Activated CD4-positive, CD25-positive, alpha-beta regulatory T cell (primary cell): ENCODE measurements at regions not wholly inside any gene's neighbourhood (a gene's known extent, or its start where the extent isn't known, plus 50 kb on each side); places are given as distances from the start of the nearest gene placed in this dataset.
"Not testable (repeated sequence)": the region's sequence is repeated elsewhere in the genome, so short reads cannot be mapped to it uniquely, and the experiment has no call there.

Experiments
- DNase-seq, 4 experiments: peaks; one replicate each; lab custom pipeline; 2025; lab: John Stamatoyannopoulos, UW

GRCh38 chr20:53693262-53693871, 99.7 kb upstream of the ZNF217 start:
- DNase-seq, result no peak

GRCh38 chr20:53692465-53693067, 98.9 kb upstream of the ZNF217 start:
- no peak for DNase-seq

DNA sequence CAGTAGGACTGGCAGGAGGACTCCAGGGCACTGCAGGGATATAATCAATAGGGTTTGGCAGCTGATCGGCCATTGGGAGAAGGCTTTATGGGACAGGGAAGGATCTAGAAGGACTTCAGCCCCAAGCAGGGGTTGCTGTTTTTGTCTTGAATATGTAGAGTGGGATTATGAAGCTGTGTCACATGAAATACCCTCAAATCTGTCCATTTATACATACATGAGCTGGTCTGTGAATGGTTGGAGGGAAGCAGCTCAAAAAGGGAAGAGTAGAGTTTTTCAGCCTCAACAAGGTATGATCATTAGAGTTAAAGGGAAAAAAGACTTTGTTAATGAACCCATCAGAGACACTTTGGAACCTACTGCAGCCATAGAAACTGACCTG, 98.2 kb upstream of the ZNF217 start:
- DNase-seq, result no peak

DNA sequence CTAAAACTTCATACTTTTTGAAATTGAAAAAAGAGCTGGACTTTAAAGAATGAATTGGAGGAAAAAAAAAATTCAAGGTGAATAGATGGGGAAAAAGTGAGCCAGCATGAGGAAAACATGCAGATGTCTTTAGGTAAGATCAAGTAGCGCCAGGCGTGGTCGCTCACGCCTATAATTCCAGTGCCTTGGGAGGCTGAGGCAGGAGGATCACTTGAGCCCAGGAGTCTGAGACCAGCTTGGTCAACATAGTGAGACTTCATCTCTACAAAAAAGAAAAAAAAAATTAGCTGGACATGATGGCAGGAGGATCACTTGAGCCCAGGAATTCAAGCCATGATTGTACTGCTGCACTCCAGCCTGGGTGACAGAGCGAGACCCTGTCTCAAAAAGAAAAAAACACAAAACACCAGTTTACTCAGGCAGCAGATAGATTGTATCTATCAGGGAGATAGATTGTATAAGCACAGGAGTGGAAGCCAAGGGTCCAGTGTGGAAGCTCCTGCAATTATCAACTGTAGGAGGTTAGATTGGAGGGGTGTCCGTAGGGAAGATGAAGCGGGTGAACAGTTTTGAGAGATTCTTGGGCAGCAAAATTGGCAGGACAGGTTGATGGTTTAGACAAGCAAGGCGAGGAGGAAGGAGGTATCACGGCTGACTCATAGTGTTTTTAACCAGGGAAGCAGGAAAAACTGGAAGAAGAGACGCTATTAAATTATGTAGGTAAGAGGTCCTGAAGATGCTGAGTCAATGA, 97.6 kb upstream of the ZNF217 start:
- no peak for DNase-seq

DNA sequence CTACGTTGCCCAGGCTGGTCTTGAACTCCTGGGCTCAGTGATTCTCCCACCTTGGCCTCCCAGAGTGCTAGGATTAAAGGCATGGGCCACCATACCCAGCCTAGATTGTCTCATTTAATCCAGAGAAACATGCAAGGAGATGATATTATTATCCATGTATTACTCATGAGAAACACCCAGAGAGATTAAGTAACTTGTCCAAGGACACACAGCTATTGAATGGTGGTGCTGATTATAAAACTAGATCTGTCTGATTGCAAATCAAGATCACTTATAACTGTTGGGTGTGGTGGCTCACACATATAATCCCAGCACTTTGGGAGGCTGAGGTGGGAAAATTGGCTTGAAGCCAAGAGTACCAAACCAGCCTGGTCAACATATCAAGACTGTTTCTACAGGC, 94.4 kb upstream of the ZNF217 start:
- no peak for DNase-seq

GRCh38 chr20:53685070-53685595, 91.5 kb upstream of the ZNF217 start:
- DNase-seq, result no peak

DNA sequence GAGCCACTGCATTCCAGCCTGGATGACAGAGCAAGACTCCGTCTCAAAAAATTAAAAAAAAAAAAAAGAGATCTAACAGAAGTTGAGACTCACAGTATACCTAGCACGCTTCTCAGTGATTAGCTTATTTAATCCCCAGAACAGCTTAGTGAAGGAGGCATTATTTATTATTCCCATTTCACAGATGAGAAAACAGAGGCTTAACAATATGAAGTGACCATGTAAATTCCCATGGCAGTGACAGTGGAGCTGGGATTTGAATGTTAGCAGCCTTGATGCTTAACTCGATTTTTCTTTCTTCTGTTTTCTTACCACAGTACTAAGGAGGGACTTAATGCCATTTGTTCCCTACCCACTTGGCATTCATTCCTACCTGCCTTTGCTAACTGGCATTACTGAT, 89.9 kb upstream of the ZNF217 start:
- no peak for DNase-seq

DNA sequence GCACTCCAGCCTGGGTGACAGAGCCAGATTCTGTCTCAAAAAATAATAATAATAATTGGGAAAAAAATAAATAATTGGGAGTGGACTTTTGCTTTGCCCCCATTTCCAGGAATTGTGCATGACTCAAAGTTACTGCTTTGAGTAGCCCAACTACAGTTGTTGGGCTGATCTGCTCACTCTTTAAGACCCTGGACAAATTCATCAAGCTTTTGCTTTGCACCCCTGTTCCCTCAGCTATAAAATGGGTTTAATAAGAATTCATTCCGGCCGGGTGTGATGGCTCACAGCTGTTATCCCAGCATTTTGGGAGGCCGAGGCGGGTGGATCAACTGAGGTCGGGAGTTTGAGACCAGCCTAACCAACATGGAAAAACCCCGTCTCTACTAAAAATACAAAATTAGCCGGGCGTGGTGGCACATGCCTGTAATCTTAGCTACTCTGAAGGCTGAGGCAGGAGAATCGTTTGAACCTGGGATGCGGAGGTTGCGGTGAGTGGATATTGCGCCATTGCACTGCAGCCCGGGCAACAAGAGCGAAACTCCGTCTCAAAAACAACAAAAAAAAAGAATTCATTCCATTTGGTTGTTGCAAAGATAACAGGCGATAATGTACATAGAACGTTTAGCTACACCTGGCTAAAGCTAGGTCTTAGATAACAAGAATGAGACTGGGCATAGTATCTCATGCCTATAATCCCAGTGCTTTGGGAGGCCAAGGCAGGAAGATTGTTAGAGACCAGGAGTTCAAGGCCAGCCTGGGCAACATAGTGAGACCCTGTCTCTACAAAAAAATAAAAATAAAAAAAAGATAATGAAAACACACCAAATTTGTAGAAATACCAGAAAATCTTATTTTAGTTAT, 87.9 kb upstream of the ZNF217 start:
- DNase-seq, result no peak

- DNase-seq, result no peak
Observed at GRCh38 chr20:53679597-53680309, 86.1 kb upstream of the ZNF217 start.

DNA sequence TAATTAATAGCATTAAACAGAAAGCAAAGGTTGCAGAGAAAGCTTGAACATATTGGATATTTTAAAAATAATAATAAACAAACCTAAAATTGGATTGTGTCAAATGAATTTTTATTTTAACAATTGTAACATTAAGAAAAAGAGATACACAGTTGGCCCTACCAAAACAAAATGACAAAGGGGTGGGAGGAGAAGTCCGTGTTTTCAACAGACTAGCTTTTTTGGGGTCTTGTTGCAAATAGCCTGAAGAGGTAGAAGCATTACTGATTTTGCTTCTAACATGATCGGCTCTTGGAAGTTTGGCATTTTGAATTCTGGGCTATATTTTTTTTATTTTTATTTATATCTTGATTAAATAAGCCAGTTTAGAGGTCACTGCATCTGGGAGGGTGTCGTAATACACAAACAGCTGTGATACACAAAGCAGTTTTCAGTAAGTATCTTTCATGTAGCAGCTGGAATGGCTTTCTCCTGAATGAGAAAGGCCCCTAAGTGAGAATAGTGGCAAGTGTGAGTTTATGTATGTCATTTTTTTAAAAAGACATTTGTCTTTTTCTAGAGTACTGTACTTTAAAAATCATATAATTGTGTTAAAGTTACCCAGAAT, 85.5 kb upstream of the ZNF217 start:
- no peak for DNase-seq

GRCh38 chr20:53678315-53678989, 84.8 kb upstream of the ZNF217 start:
- DNase-seq, result no peak

GRCh38 chr20:53677447-53678314, 84.0 kb upstream of the ZNF217 start:
- DNase-seq, result no peak

DNA sequence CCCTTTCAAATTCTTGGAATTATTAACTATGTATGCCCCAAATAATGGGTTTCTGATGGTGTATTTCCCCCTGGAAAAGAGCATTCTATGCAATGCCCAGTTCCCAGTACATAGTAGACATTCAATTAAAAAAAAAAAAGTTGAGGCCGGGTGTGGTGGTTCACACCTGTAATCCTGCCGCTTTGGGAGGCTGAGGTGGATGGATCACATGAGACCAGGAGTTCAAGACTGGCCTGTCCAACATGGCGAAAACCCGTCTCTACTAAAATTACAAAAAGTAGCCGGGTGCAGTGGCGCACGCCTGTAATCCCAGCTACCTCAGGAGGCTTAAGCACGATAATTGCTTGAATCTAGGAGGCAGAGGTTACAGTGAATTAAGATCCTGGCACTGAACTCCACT, 83.3 kb upstream of the ZNF217 start:
- no peak for DNase-seq

GRCh38 chr20:53676519-53676822, 82.8 kb upstream of the ZNF217 start:
- DNase-seq, result no peak

GRCh38 chr20:53672484-53673129, 79.0 kb upstream of the ZNF217 start:
- DNase-seq, result no peak

GRCh38 chr20:53671370-53671769, 77.7 kb upstream of the ZNF217 start:
- DNase-seq, result no peak

DNA sequence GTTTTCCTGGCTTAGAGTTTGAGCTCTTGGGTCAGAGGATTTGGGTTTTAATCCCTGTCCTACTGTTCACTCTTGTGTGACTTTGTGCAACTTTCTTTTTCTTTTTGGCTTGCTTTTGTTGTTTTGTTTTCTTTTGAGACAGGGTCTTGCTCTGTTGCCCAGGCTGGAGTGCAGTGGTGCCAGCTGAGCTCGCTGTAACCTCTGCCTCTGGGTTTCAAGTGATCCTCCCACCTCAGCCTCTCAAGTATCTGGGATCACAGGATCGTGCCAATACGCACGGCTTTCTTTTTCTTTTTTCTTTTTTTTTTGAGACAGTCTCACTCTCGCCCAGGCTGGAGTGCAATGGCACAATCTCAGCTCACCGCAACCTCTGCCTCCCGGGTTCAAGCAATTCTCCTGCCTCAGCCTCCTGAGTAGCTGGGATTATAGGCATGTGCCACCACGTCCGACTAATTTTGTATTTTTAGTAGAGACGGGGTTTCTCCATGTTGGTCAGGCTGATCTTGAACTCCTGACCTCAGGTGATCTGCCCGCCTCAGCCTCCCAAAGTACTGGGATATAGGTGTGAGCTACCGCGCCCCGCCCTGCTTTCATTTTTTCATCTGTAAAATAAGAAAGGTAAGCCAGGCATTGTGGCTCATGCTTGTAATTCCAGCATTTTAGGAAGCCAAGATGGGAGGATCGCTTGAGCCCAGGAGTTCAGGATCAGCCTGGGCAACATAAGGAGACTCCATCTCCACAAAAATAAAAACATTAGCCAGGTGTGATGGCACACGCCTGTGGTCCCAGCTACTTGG, 76.1 kb upstream of the ZNF217 start:
- DNase-seq, result not testable (repeated sequence)

DNA sequence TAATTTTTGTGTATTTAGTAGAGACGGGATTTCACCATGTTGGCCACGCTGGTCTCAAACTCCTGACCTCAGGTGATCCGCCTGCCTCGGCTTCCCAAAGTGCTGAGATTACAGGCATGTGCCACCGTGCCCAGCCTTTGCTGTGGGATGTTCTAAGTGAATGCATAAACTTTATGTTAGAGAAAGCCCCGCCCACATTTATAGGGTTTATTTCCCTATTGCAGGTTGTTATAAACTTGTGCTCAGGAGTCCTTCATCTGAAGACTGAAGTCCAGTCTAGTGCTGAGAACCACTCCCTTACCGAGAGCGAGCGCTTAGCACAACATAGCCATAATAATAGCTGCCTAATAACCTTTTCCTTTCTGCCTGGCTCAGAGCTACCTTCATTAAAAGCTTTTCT, 75.4 kb upstream of the ZNF217 start:
- DNase-seq, result no peak

GRCh38 chr20:53666144-53666543, 72.5 kb upstream of the ZNF217 start:
- DNase-seq, result no peak
